Vagina (tissue), 2 donors: ENCODE measurements at regions not wholly inside any gene's neighbourhood (a gene's known extent, or its start where the extent isn't known, plus 50 kb on each side); places are given as distances from the start of the nearest gene placed in this dataset.
A peak's percentile ranks its signal among the peaks of the same experiment; 100 is the strongest.
"Not testable (repeated sequence)": the region's sequence is repeated elsewhere in the genome, so short reads cannot be mapped to it uniquely, and the experiment has no call there.

ENCODE experiments used
- DNase-seq, 2 donors: peaks; one replicate each; pipeline ENCODE4 v3.0.0-alpha.2; 2017; ENCODE audit errors: extremely low spot score in 2 of 2
- H3K27ac ChIP-seq: fragments of 200-600 bp; sonication (generic); one replicate; pipeline ENCODE4 v1.5.1; 2019
- H3K27me3 ChIP-seq: fragments of 200-600 bp; sonication (generic); one replicate; pipeline ENCODE4 v1.5.1; 2019
- H3K36me3 ChIP-seq, 2 donors: fragments of 200-600 bp; sonication (generic); one replicate each; pipeline ENCODE4 v1.5.1; 2017 to 2019
- H3K4me1 ChIP-seq: fragments of 200-600 bp; sonication (generic); one replicate; pipeline ENCODE4 v1.5.1; 2019
- H3K4me3 ChIP-seq, 2 donors: fragments of 200-600 bp; sonication (generic); 1 replicate in 1 of 2; 2 replicates in 1 of 2; pipeline ENCODE4 v1.5.1; 2016 to 2019
- H3K9me3 ChIP-seq: fragments of 200-600 bp; sonication (generic); one replicate; pipeline ENCODE4 v1.5.1; 2019
- POLR2A ChIP-seq, 2 donors: fragments of 450-650 bp; IDR thresholded peaks; one replicate each; pipeline ENCODE4 v1.6.1; 2017; ENCODE audit warnings: antibody characterized with exemption in 2 of 2, mild to moderate bottlenecking in 2 of 2, moderate library complexity in 2 of 2
- POLR2AphosphoS5 ChIP-seq, 2 donors: sonication (generic); formaldehyde crosslinking; IDR thresholded peaks; one replicate each; pipeline ENCODE4 v1.9.0; 2017; ENCODE audit warnings: antibody characterized with exemption in 2 of 2, mild to moderate bottlenecking in 2 of 2, low read depth in 1 of 2; ENCODE audit not compliant: insufficient read depth in 1 of 2
- intact Hi-C: fragments of 100-400 bp; cut with DNase I; formaldehyde crosslinking; loops from one replicate; pipeline ENCODE4 v1.15.1; 2023
- TF ChIP-seq, protein P1 (sequence below), 3 experiments: fragments of 450-650 bp in 2 of 3; fragments of 200-600 bp in 1 of 3; sonication (generic) in 1 of 3; IDR thresholded peaks; one replicate each; pipeline ENCODE4 v1.5.1; 2017 to 2019; ENCODE audit warnings: antibody characterized with exemption in 3 of 3, mild to moderate bottlenecking in 2 of 3, moderate library complexity in 2 of 3

DNA sequence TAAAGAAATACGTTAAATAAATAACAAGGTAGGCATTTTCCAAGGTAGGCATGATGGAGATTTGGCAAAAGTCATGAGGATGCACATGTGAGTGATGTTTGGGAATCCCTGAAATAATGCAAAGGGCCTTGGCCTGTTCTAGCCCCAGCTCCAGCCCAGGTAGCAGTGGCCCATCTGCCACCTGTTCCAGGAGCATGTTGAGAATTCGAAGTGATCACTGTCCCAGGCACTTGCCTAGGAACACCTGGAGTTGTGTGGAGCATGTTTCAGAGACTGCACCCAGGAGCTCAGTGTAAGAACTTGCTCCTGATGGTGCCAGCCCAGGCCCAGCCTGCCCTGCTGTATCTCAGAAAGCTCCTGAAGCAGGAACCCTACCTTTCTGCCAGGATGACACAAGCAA lies 201.4 kb downstream of the NPIPB11 start:
- H3K36me3 ChIP-seq, H3K9me3 ChIP-seq, H3K27me3 ChIP-seq, intact Hi-C loops, H3K4me3 ChIP-seq, H3K27ac ChIP-seq: not testable (repeated sequence)
- peak; percentile 37 to 60 for DNase-seq
- peaks cover 31% of the 10 kb centered on the region for H3K4me1 ChIP-seq

- peak in 1 of 2 donors; percentile 55 for DNase-seq
- no peaks in the 10 kb centered on the region for H3K36me3 ChIP-seq
- TF ChIP-seq, protein P1, sequence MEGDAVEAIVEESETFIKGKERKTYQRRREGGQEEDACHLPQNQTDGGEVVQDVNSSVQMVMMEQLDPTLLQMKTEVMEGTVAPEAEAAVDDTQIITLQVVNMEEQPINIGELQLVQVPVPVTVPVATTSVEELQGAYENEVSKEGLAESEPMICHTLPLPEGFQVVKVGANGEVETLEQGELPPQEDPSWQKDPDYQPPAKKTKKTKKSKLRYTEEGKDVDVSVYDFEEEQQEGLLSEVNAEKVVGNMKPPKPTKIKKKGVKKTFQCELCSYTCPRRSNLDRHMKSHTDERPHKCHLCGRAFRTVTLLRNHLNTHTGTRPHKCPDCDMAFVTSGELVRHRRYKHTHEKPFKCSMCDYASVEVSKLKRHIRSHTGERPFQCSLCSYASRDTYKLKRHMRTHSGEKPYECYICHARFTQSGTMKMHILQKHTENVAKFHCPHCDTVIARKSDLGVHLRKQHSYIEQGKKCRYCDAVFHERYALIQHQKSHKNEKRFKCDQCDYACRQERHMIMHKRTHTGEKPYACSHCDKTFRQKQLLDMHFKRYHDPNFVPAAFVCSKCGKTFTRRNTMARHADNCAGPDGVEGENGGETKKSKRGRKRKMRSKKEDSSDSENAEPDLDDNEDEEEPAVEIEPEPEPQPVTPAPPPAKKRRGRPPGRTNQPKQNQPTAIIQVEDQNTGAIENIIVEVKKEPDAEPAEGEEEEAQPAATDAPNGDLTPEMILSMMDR (IDR thresholded peaks at IDR 0.05): no peak
- TF ChIP-seq POLR2A (IDR thresholded peaks at IDR 0.05): no peak
- TF ChIP-seq POLR2AphosphoS5 (IDR thresholded peaks at IDR 0.05; ENCODE audit: insufficient read depth in 1 of 2, low read depth in 1 of 2): no peak
- peaks cover 31% of the 10 kb centered on the region for H3K4me1 ChIP-seq
- H3K4me3 ChIP-seq: no peak overlapping the region
- intact Hi-C loops: no loop called here
- H3K27me3 ChIP-seq: no peaks in the 10 kb centered on the region
- no peaks in the 10 kb centered on the region for H3K9me3 ChIP-seq
- peak overlapping the region; percentile 93 for H3K27ac ChIP-seq
Measured at GRCh38 chr16:29204806-29205135, 201.7 kb downstream of the NPIPB11 start.

DNA sequence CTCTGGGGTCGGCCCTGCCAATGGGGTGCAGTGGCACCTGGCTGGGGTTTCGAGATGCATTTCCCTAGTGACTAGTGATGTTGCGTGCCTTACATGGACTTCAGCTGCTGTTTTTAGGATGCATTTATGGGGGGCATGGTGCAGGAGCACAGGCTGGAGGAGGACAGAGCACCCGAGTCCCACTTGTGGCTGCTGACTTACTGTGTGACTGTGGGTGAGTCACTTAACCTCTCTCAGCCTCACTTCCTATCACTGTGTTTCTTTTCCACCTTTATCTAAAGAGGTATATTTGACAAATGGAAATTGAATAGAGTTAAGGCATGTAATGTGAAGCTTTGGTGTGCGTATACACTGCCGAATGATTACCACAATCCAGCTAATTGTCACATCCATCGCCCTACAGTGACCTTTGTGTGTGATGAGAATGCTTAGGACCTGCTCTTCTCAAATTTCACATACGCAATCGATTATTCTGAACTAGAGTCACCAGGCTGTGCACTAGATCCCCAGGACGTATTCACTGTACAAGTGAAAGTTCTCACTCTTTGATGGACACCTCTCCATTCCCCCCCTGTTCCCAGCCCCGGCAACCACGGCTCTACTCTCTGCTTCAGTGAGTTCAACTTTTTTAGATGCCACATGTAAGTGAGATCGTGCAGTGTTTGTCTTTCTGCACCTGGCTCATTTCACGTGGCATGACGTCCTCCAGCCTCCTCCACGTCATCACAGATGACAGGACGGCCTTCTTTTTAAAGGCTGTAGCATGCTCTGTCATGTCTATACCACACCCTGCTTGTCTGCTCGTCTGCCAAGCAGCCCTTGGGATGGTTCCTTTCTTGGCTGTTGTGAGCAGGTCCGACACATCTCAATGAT lies 202.3 kb downstream of the NPIPB11 start:
- intact Hi-C loops, H3K9me3 ChIP-seq, H3K4me3 ChIP-seq, H3K27me3 ChIP-seq, H3K36me3 ChIP-seq: not testable (repeated sequence)
- peak; percentile 37 to 85 for DNase-seq
- Histone ChIP-seq H3K4me1 (peaks cover 33% of the 10 kb centered on the region), H3K27ac (peak overlapping the region; percentile 93)

DNA sequence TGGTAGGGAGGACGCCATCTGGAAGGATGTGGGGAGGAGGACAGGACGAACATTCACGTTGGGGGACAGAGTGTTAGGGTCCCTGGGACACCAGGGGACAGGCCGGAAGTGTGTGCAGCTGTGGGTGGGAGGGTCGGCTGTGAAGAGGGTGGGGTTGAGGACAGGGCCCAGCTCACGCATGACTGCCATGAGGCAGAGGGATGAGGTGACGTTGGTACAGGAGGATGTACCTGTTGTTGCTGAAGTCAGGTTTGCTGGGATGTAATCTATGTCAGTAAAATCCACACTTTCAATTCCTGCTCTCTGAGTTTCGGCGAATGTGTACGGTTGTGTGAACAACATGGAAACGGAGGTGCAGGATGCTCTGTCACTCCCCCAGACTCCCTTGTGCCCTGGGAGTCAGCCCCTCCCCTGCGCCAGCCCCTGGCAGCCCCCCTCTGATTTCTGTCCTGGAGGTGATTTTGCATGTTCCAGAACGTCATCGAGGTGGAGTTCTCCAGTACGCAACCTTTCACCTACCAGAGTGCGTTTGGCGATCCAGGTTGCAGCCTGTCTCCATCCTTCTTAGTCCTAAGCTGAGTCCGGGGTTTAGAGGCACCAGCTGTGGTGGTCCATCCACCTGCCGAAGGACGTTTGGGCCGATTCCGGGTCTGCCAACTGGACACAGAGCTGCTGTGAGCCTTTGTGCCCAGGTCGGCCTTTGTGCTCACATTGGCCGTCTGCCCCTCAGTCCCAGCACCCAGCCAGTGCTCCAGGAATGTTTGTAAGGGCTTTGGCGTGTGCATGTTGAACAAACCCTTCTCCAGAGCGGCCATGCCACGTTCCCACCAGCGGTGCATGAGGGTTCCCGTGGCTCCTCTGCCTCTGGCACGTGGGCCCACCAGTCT lies 203.2 kb downstream of the NPIPB11 start:
- H3K4me3 ChIP-seq, H3K27me3 ChIP-seq, H3K9me3 ChIP-seq, intact Hi-C loops, H3K36me3 ChIP-seq: not testable (repeated sequence)
- DNase-seq: peak; percentile 81 to 85
- Histone ChIP-seq H3K27ac (peak overlapping the region; percentile 93), H3K4me1 (peaks cover 38% of the 10 kb centered on the region)

GRCh38 chr16:29202642-29203041 lies 203.9 kb downstream of the NPIPB11 start:
- DNase-seq: peak in 1 of 2 donors; percentile 85

DNA sequence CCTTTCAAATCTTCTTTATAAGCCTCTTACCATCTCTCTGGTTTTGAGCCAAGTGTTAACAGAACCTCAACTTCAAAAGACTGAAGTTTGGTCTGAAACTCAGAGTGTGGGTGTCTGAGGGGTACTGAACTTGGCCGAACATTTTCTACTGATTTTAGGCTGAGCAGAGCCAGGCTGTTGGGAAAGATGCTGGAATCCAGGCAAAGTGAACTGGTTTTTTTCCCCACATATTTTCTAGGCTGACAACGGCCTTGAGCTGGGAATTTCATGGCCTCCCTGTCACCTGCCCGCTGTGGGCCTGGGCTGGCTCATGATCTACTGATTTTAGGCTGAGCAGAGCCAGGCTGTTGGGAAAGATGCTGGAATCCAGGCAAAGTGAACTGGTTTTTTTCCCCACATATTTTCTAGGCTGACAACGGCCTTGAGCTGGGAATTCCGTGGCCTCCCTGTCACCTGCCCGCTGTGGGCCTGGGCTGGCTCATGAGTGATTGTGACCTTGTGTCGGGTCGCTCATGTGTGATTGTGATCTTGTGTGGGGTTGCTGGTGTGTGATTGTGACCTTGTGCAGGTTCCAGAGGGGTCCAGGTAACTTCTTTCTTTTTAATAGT lies 204.4 kb downstream of the NPIPB11 start:
- peak in 1 of 2 donors; percentile 16 for TF ChIP-seq POLR2AphosphoS5 (IDR thresholded peaks at IDR 0.05; ENCODE audit: insufficient read depth in 1 of 2, low read depth in 1 of 2)
- H3K27ac ChIP-seq: peak overlapping the region; percentile 93
- peaks cover 38% of the 10 kb centered on the region for H3K4me1 ChIP-seq
- intact Hi-C loops, H3K4me3 ChIP-seq, H3K36me3 ChIP-seq, H3K27me3 ChIP-seq, H3K9me3 ChIP-seq: not testable (repeated sequence)
- DNase-seq: peak; percentile 31 to 89

More at GRCh38 chr16:29202642-29203041, 203.9 kb downstream of the NPIPB11 start:
- intact Hi-C loops, H3K9me3 ChIP-seq, H3K36me3 ChIP-seq, H3K4me3 ChIP-seq, H3K27me3 ChIP-seq: not testable (repeated sequence)
- Histone ChIP-seq H3K4me1 (peaks cover 38% of the 10 kb centered on the region), H3K27ac (peak overlapping the region; percentile 93)

GRCh38 chr16:29201296-29202024 lies 205.1 kb downstream of the NPIPB11 start:
- peak; percentile 70 to 93 for DNase-seq
- H3K4me3 ChIP-seq: not testable (repeated sequence)

DNA sequence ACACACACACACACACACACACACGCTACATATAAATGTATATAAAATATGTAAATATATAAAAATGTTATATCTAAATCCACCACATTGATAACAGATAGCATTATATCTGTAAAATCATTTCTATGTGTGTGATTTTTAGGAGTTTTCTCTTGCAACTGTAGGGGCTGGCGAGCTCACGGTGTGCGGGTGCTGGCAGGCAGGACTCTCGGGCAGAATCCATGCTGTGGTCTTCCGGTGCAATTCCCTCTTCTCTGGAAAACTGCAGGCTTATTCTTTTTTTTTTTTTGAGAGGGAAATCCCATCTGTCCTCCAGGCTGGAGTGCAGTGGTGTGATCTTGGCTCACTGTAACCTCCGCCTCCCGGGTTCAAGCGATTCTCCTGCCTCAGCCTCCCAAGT lies 205.8 kb downstream of the NPIPB11 start:
- H3K36me3 ChIP-seq, intact Hi-C loops, H3K4me3 ChIP-seq, H3K9me3 ChIP-seq, H3K27me3 ChIP-seq: not testable (repeated sequence)
- peak overlapping the region; percentile 93 for H3K27ac ChIP-seq
- peak in 1 of 2 donors; percentile 49 for DNase-seq
- peaks cover 38% of the 10 kb centered on the region for H3K4me1 ChIP-seq

More at GRCh38 chr16:29201296-29202024, 205.1 kb downstream of the NPIPB11 start:
- H3K27me3 ChIP-seq, H3K9me3 ChIP-seq, H3K36me3 ChIP-seq, intact Hi-C loops: not testable (repeated sequence)
- Histone ChIP-seq H3K4me1 (peaks cover 38% of the 10 kb centered on the region), H3K27ac (peak overlapping the region; percentile 93)
- TF ChIP-seq POLR2AphosphoS5 (IDR thresholded peaks at IDR 0.05; ENCODE audit: insufficient read depth in 1 of 2, low read depth in 1 of 2): peak in 1 of 2 donors; percentile 66

- intact Hi-C loops, H3K9me3 ChIP-seq, H3K36me3 ChIP-seq, H3K4me3 ChIP-seq, H3K27me3 ChIP-seq: not testable (repeated sequence)
- H3K27ac ChIP-seq: peak overlapping the region; percentile 93
- H3K4me1 ChIP-seq: peaks cover 38% of the 10 kb centered on the region
- DNase-seq: peak in 1 of 2 donors; percentile 88
Measured at GRCh38 chr16:29200135-29200601, 206.3 kb downstream of the NPIPB11 start.
